ENCODE measurements at regions not wholly inside any gene's neighbourhood (a gene's known extent, or its start where the extent isn't known, plus 50 kb on each side); places are given as distances from the start of the nearest gene placed in this dataset.
A peak's percentile ranks its signal among the peaks of the same experiment; 100 is the strongest.
"Not testable (repeated sequence)": the region's sequence is repeated elsewhere in the genome, so short reads cannot be mapped to it uniquely, and the experiment has no call there.

DNA sequence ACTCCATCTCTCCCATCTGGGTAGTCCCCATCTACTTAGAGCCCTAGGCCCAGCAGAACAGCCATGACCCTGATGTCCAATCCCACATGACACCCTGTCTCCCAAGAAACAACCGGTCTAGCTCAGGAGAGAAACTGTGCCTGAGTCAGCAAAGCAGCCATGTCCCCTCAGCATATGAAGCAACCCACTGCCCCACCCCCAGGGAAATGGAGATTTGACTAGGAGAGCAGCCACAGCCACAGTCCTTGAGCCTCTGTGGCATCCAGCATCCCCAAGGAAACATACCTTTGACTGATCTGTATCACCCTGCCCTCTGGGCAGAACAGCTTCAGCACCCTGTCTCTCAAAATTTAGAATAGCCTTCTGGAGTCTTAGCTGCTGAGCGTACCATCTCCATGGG, 641.9 kb upstream of the FBXO33 start:
- DNase-seq = no peak

DNA sequence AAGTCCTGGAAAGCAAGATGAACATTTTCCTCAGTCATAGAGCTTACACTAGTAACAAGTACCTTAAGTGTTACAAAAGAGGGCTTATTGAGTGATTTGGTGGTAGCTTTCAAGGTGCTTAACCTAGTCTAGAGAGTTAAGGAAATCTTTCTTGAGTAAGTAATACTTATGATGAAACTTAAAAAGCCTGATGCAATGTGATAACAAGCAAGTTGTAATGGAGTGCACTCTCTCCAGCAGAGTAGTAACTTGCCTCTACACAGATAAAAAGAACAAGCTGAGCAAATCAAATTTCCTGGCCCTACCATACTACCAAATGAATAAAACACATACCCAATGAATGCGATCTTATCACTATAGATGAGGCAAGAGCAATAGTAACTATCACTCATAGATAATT, 639.9 kb upstream of the FBXO33 start:
- DNase-seq = no peak

DNA sequence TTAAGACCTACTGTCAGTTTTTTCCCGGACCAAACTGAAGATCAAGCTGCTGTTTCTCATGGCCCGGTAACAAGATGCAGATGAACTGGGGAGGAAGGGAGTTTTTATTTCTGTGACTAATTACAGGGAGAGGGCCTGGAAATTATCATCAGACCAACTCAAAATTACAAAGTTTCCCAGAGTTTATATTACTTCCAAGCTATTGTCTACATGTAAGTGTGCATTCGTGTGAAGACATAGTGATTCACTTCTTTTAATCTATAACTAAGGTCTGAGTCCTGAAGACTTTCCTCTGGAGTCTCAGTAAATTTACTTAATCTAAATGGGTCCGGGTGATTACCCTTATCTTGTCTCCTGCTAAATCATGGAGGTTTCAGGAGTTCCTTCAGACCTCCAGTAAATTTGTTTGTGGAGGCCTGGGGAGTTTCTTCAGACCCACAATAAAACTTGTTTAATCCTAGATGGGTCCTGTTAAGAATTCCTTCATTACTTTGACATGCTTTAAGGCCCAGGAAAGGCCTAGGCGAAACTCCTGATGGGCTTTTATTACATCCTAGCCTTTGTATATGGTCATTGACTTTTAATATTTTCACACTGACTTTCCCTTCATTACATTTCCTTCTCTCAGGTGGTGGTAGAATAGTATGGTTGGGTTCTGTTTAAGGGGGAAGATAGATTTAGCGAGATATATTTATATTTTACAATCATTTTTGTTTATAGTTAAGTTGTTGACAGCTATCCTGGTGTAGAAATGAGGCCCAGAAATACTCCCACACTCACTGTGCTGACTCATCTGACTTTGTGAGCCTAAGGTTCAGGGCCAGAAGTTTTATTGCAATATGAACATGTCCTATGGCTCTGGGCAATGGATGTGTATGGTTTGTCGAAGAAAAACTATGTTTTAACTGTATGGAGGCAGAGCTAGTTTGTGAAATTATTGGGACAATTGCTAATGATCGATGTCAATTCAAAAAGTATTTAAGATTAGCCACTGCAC, 627.0 kb upstream of the FBXO33 start:
- DNase-seq = no peak

DNA sequence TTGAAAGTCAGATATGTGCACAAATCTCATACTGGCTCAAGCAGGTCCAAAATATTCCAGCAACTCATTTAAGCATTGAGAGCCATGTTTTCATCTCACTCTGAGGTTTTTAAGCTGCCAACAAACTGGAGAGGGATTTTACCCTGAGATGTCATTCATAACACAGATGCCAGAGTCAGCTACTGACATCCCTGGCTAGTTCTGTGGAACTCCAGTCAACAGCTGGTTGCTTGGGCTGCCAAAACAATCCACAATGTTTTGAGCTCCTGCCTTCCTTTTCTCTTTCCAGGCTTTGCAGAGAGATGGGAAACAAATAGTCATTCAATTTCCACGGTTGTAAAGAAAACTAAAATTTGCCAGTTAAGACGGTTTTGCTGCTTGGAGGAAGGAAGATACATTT, 621.2 kb upstream of the FBXO33 start:
- DNase-seq = no peak

DNA sequence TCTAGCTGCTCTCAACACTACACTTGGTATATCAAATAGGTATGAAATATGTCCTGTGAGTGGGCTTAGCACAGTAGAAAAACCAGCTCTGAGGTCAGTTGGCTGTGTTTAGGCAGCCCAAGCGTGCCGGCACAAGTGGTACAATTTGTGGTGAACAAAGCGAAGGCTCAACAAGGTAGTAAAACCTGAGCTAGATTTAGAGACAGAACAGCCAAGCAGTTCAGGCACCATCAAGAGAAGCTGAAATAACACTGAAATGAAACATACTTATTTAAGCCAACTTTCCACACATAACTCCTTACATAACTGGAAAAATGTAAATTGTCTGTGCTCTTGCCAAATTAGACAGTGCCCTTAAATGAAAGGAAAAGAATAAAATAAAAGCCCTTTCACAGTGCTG, 596.8 kb upstream of the FBXO33 start:
- no peak for DNase-seq

DNA sequence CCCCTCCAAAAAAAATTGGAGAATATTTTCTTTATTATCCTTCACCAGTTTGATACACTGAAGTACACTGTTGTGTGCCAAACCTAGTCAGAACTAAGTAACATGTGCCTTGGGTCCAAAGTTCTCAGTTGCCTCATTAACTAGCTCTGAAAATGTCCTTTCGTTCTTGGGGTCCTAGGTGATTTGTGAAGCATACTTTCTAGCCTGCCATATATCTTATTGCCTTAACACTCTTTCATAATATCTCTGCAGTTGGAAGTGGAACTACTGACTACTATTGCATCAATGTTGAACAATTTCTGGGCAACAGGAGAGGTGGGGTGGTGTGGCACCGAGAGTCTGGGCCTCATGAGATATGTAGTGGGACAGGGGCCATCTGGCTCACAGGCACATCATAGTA, 592.9 kb upstream of the FBXO33 start:
- no peak for DNase-seq

DNA sequence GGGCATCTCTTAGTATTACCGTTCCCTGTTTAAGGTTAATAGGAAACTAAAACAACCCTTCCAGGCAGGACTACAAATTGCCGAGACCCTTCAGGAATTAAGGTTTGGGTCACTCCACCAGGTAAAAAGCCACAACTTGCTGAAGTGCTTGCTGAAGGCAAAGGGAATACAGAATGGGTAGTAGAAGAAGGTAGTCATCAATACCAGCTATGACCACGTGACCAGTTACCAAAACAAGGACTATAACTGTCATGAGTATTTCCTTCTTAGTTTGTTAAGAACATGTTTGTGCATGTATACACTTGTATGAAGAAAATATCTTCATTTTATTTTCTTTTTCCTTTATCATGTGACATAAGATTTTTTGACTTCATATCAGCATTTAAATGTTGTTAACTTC, 578.7 kb upstream of the FBXO33 start:
- DNase-seq = no peak

DNA sequence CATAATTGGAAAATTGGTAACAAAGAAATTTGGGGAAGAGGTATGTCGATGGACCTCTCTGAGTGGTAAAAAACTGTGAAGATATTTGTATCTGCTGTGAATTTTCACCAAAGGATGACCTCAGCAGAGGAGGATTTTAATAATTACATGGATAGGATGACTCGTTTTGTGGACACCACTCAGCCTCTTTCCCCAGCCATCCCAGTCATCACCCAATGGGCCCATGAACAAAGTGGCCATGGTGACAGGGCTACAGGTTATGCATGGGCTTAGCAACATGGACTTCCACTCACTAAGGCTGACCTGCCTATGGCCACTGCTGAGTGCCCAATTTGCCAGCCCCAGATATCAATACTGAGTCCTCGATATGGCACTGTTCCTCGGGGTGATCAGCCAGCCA, 577.5 kb upstream of the FBXO33 start:
- no peak for DNase-seq

DNA sequence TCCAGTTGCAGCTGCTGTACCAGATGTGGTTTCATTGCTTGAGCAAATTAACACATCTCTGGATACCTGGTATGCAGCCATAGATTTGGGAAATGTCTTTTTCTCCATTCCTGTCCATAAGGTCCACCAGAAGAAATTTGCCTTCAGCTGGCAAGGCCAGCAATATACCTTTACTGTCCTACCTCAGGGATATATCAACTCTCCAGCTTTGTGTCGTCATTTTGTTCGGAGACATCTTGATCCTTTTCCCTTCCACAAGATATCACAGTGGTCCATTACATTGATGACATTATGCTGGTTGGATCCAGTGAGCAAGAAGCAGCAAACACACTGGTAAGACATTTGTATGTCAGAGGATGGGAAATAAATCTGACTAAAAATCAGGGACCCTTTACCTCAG, 576.1 kb upstream of the FBXO33 start:
- not testable (repeated sequence) for DNase-seq

DNA sequence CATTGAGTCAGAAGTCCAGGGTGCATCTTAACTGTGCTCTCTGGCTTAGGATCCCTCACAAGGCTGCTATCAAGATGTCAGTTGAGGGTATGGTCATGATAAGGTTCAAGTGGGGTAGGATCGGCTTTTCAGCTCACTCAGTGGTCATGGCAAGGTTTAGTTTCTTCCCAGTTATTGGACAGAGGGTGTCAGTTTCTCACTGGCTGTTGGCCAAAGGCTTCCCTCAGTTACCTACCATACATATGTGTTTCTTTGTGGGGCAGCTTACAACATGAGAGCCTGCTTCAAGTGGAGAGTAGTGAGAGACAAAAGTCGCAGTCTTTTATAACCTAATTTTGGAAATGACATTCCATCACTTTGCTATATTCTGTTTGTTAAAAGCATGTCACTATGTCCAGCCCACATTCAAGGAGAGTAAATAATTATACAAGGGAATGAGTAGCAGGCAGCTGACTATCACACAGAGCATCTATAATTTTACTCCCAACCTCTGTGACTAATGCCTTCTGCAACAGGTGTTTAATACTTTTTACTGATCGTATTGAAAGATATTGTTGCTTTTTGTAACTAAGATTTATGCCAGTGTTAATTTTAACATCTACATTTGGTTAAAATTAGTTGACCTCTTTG, 572.8 kb upstream of the FBXO33 start:
- no peak for DNase-seq

DNA sequence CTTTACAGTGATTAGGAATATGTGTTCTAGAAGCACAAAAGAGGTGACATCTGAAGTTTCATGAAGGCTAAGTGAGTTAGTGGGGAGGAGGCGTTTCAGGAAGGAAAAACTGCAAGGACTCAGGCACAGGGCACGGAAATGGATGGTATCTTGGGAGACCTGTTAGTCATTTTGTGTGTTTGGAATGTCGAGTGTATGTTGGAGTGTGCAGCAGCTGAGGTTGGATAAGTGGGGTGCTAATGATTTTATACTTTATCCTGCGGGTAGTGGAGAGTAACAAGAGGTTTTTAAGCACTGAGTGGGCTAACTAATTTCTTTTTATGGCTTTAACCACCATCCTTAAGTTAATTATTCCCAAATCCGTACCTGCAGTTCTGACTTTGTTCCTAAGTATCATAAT, 571.5 kb upstream of the FBXO33 start:
- no peak for DNase-seq

DNA sequence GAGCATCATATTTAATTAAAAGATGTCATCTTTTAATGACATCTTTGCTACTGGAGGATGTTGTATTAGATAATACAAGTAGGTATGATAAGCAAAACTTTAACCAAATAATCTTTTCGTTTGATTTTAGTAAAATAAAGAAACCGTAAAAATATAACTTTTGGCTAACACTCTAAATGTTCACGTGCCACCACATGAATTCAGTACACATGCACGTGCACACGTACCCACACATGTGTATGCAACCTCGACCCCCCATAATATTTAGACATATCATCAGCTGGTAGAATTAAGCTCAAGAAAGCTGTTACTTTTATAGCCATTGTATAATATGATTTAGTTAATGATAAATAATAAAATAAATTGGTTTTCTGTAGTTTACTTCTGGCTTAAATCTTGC, 566.6 kb upstream of the FBXO33 start:
- DNase-seq = no peak

DNA sequence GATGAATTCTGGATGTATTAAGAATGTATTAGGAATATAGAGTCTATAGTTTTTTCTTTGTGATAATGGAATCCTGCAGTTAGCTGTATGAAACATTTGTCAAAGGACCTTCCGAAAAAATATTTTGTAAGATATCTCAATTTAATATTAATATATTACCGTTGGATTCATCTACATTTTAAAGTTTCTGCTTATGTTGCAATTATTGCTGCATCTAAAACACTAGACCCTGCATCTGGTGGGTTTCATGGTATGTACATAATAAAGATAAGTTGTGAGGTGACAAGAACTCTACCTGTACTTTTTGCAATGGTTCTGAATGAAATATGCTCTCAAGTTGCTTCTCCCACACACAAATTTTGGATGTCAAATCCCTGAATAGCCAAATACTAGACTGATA, 565.9 kb upstream of the FBXO33 start:
- no peak for DNase-seq

DNA sequence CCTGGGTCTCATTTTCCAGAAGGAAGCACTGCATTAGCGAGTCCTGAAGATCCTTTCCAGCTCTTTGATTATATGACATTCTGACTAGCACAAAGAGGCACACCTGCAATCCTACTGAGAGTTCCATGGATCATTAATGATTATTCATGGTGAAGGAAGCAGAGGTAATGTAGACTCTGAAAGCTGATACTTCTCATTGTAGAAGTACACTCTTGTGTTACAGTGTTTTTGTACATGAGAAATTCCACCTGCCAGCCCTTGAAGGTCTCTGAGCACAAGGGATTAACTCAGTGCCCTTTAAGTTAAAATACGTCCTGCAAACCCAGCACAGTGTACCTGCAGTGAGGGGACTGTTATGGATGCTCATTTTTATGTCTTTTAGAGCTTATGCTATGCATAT, 558.8 kb upstream of the FBXO33 start:
- DNase-seq = no peak

DNA sequence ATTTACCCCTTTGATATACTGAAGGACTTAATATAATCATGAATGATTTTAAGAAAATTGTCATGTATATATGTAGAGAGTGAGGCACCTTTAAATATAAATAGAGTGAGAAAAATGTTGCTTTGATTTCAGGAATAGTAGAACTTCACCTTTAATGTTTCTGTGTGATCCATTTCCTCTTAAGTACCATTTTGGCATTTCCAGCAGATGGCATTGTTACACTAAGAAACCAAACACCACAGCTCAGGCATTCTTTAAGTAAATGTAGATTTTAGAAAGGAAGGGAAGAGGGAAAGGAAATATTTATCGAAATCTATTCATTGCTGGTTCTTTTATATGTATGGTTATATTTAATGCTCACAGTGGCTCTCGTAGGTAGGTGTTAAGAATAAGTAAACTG, 556.7 kb upstream of the FBXO33 start:
- peak; percentile 17 for DNase-seq

DNA sequence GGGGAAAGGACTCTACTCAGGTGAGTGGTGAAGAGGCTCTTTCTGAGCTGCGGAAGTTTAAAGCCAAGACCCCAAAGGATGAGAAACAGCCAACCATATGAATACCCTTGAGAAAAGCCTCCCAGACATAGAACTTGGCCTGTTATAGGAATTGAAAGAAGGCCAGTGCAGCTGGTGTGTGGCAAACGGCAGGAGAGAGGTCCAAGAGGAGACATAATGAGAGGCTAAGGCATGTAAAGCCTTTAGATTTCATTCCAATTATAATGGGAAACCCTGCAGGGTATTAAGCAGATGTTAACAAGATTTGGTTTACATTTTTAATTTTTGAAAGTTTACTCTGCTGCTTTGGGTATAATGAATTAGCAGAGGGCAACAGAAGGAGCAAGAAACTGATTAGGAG, 552.1 kb upstream of the FBXO33 start:
- DNase-seq = no peak

DNA sequence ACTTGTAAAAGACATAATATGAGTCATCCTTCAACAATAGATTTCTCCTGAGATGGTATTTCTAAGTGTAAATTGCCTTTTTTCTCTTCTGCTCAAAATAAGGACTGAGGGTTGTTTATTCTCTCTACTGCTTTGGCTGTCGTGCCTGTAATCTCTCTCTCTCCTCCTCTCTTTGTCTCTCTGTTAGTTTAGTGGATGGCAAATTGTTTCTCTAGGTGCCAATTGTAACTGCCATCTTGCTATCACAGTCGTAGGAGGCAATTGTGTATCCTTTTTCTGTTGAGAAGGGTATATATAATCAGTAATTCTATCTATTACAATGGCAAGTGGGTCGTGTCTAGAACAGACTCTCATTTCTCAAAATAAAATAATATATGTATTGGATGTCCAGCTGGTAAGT, 545.0 kb upstream of the FBXO33 start:
- DNase-seq = no peak

DNA sequence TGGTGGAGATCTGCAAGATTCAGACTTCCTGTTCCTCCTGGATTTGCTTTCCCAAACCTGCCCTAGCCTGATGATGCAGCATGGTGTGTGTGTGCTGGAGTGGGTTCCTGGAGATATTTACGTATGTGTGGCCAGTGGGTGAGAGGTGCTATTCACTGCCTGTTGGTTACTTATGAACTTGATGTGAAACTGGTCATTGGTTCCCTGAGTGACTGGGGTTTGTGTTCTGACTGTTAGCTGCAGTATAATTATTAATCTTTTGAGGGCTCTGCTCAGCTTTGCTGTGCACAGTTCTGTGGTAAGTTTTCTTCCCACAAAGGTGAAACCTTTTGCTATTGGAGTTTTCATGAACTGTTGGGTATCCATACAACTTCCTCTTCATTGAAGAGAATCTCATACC, 541.8 kb upstream of the FBXO33 start:
- DNase-seq = no peak

DNA sequence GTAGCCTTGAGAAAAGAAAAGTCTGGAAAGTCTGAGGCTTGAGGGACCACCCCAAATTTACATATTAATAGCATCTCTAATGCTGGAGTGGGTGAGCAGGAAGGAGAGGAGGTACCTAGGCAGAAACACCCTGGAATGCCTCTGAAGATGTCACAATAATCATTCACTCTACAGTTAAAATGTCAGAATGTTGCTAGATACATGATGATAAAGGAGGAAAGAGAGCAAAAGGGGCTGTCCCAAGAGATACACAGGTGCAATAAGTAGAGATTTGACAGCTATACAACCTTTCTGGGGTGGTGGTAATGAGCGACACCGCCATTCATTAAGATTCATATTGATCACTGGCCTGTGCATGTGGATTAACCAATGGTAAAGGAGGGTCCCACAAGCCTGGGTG, 540.5 kb upstream of the FBXO33 start:
- no peak for DNase-seq

DNA sequence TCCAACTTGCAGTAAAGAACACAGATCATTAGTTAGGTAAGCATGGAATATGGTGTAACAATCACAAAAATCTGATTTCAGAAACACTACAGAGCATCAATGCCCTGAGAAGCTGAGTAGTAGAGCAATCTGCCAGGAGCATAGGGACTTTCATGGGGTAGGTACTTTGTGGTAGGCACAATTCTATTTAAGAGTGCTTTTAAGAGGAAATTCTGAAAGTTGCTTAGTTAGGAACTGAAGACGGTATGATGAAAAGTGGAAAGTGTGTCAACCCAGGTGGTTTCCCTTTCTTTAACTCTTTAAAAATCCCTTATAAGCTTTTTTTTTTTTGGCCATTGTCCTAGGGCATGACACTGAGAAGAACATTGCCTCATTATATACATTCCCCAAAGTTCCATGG, 535.7 kb upstream of the FBXO33 start:
- DNase-seq = no peak

DNA sequence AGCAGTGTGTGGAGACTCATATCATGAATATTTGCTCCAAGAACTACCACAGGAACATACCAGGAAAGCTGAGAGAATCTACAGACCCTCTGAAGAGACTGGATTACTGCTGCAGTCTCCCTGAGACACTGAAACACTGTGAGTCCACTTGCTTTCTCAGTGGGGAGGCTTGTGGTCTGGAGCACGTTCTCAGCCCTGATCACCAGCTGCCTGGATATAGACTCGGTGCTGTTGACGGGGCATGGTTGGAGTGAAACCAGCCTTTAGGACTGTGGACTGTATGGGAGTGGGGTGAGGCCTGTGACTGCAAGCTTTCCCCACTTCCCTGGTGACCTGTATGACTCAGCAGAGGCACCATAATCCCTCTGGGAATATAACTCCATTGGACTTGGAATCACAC, 525.8 kb upstream of the FBXO33 start:
- DNase-seq = no peak

DNA sequence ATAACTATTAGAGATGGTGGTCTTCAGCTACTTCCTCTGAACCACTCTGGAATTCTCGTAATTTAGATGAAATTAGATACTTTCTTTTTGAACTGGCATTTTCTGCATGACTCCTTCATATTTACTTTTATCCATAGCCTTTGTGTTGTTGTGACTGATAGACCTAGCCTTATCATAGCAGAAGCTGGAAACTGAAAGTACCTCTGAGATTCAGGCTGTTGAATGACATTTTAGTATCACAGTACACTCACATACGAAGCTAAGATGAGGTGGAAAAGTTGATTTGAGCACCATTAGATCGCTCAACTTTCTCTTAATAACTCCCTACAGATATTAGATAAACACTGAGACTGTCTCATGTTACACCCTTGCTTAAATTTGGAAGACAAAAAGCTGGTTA, 525.1 kb upstream of the FBXO33 start:
- no peak for DNase-seq

DNA sequence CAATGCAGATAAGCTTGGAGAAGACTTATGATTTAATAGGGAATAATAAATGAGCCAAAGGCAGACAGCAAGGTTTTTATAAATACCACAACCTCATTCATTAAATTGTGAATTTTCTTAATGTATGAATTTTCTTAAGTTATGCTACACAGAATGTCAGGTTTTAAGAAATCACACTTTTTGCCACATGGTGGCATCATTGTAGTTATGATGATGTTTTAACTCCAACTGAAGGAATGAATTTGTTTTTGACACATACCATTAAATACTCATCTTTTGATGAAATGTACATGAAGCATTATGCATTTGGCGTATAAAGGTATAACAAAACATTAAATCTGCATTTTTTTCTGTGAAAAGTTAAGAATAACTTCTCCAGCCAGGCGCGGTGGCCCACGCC, 524.1 kb upstream of the FBXO33 start:
- no peak for DNase-seq

DNA sequence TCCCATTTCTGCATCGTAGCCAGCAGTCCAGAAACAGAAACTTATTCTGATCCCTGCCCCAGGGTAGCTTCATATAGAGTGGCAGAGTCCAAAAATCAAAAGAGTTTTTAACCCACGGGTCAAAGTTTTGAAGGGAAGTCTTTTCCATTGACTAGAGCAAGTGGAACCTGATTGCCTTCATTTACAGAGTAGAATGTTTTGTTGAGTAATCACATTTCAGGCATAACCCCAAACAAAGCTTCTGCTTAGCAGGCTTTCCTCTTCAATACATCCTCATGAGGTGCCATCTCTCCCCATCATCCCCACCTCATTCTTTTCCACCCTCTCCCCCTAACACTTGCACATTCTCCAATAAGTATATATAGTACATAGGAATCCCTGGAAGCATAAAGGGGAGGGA, 516.0 kb upstream of the FBXO33 start:
- no peak for DNase-seq

DNA sequence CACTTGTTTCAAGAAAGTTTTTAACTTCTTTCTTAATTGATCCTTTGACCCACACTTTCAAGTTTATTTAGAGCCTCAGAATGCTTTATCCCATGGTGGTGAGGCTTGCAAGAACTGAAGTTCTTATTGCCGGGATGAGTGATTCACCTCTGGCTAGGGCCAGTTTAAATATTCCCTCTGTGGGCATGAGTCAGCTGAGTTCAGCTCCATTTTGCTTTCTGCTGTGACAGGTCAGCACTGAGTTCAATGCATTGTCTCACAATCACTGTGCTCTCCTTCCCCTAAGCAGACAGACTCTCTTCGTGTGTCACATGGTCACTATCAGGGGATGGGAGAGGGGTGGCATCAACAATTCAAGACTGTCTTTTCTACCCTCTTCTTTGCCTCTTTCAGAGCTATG, 514.6 kb upstream of the FBXO33 start:
- peak; percentile 2 for DNase-seq
